WTC11 (cell line): ENCODE measurements at regions not wholly inside any gene's neighbourhood (a gene's known extent, or its start where the extent isn't known, plus 50 kb on each side); places are given as distances from the start of the nearest gene placed in this dataset.

ENCODE experiments used
- ATAC-seq: fragments of 200-7000 bp; cut with Tn5 transposase; 2 replicates; pipeline ENCODE4 v1.10.0; 2021; ENCODE audit warnings: mild to moderate bottlenecking, moderate library complexity
- CTCF ChIA-PET: fragments of 300-600 bp; sonication (Branson Sonifier 250); formaldehyde crosslinking; loops from one replicate; lab custom pipeline; 2021; ENCODE audit warnings: antibody characterized with exemption; lab: Charles Lee
- POLR2A ChIA-PET: fragments of 350-600 bp; sonication (Branson Sonifier 250); formaldehyde crosslinking; loops from one replicate; lab custom pipeline; 2021; ENCODE audit warnings: antibody characterized with exemption; lab: Charles Lee
- DNase-seq: peaks from one replicate; pipeline ENCODE4 v3.0.0; 2021; ENCODE audit warnings: low spot score
- H3K27ac Mint-ChIP-seq: 2 replicates; pipeline ENCODE4 v1.8.0; 2021; ENCODE audit warnings: mixed read lengths
- H3K27me3 Mint-ChIP-seq: 2 replicates; pipeline ENCODE4 v1.8.0; 2021; ENCODE audit warnings: low read depth, mild to moderate bottlenecking, moderate library complexity, mixed read lengths
- H3K36me3 Mint-ChIP-seq: 2 replicates; pipeline ENCODE4 v1.8.0; 2021; ENCODE audit warnings: mixed read lengths
- H3K4me1 Mint-ChIP-seq: 2 replicates; pipeline ENCODE4 v1.8.0; 2022; ENCODE audit warnings: mixed read lengths
- H3K4me3 Mint-ChIP-seq: 2 replicates; pipeline ENCODE4 v1.8.0; 2021; ENCODE audit warnings: mild to moderate bottlenecking, moderate library complexity, mixed read lengths
- H3K9me3 Mint-ChIP-seq: 2 replicates; pipeline ENCODE4 v1.8.0; 2021; ENCODE audit warnings: mixed read lengths
- ARID4B ChIP-seq: sonication (generic); formaldehyde crosslinking; IDR thresholded peaks from 2 replicates; pipeline ENCODE4 v1.8.0; 2023; ENCODE audit warnings: missing genetic modification reagents, mild to moderate bottlenecking, borderline replicate concordance
- CDX4 ChIP-seq: fragments of 250-450 bp; sonication (Bioruptor Pico); IDR thresholded peaks from 2 replicates; pipeline ENCODE4 v1.9.0; 2021; ENCODE audit warnings: moderate library complexity, mild to moderate bottlenecking, inconsistent platforms, borderline replicate concordance
- KAT7 ChIP-seq: sonication (generic); formaldehyde crosslinking; IDR thresholded peaks from 2 replicates; pipeline ENCODE4 v1.8.1; 2023; ENCODE audit warnings: missing genetic modification reagents, mild to moderate bottlenecking, borderline replicate concordance
- PRDM15 ChIP-seq: sonication (generic); formaldehyde crosslinking; IDR thresholded peaks from 2 replicates; pipeline ENCODE4 v1.8.0; 2022; ENCODE audit warnings: missing genetic modification reagents
- SOX15 ChIP-seq: fragments of 250-450 bp; sonication (Bioruptor Pico); IDR thresholded peaks from 2 replicates; pipeline ENCODE4 v1.9.0; 2021; ENCODE audit warnings: mild to moderate bottlenecking
- TCF7 ChIP-seq: sonication (generic); formaldehyde crosslinking; IDR thresholded peaks from 2 replicates; pipeline ENCODE4 v1.8.0; 2022; ENCODE audit warnings: mild to moderate bottlenecking, low read depth, missing genetic modification reagents, moderate library complexity
- USF2 ChIP-seq: sonication (generic); formaldehyde crosslinking; IDR thresholded peaks from 2 replicates; pipeline ENCODE4 v1.8.1; 2023; ENCODE audit warnings: mild to moderate bottlenecking, missing genetic modification reagents, moderate library complexity
- ZNF219 ChIP-seq: sonication (generic); formaldehyde crosslinking; IDR thresholded peaks from 2 replicates; pipeline ENCODE4 v1.8.0; 2023; ENCODE audit warnings: missing genetic modification reagents, mild to moderate bottlenecking, borderline replicate concordance
- ZNF232 ChIP-seq: sonication (generic); formaldehyde crosslinking; IDR thresholded peaks from 2 replicates; pipeline ENCODE4 v1.8.0; 2022; ENCODE audit warnings: mild to moderate bottlenecking, missing genetic modification reagents

- Mint-ChIP-seq H3K4me3 (no peak overlapping the region), H3K4me1 (no peaks in the 10 kb centered on the region), H3K36me3 (no peaks in the 10 kb centered on the region), H3K9me3 (peaks cover 8% of the 10 kb centered on the region; the same call in 1 of the 2 replicates), H3K27me3 (peaks cover 38% of the 10 kb centered on the region), H3K27ac (no peak overlapping the region)
- POLR2A ChIA-PET: no interaction called here
- DNase-seq (no peak), ATAC-seq (no peak)
- TF ChIP-seq PRDM15 (CRISPR knock-in tag) (no peak), CDX4 (no peak)
- CTCF ChIA-PET: no interaction called here
Observed at GRCh38 chr10:90975096-90975495, 54.2 kb upstream of the ANKRD1 start.

- CTCF ChIA-PET: no interaction called here
- Mint-ChIP-seq H3K4me1 (no peaks in the 10 kb centered on the region), H3K9me3 (peaks cover 8% of the 10 kb centered on the region; the same call in 1 of the 2 replicates), H3K27ac (no peak overlapping the region), H3K36me3 (no peaks in the 10 kb centered on the region), H3K4me3 (no peak overlapping the region), H3K27me3 (peaks cover 32% of the 10 kb centered on the region)
- POLR2A ChIA-PET: no interaction called here
- no peak for DNase-seq
- no peak for TF ChIP-seq USF2
- ATAC-seq: no peak
Observed at GRCh38 chr10:90977162-90977854, 56.4 kb upstream of the ANKRD1 start.

GRCh38 chr10:90977855-90978486 lies 57.1 kb upstream of the ANKRD1 start:
- ChIA-PET CTCF (no interaction called here), POLR2A (no interaction called here)
- DNase-seq (no peak), ATAC-seq (no peak)
- peaks cover 8% of the 10 kb centered on the region; the same call in 1 of the 2 replicates for H3K9me3 Mint-ChIP-seq
- H3K27me3 Mint-ChIP-seq: peaks cover 37% of the 10 kb centered on the region
- no peak overlapping the region for H3K27ac Mint-ChIP-seq
- H3K4me1 Mint-ChIP-seq: no peaks in the 10 kb centered on the region
- TF ChIP-seq ZNF219 (CRISPR knock-in tag): no peak
- no peak overlapping the region for H3K4me3 Mint-ChIP-seq
- no peaks in the 10 kb centered on the region for H3K36me3 Mint-ChIP-seq

GRCh38 chr10:90982406-90983008 lies 61.6 kb upstream of the ANKRD1 start:
- no peaks in the 10 kb centered on the region for H3K9me3 Mint-ChIP-seq
- peaks cover 19% of the 10 kb centered on the region for H3K27me3 Mint-ChIP-seq
- POLR2A ChIA-PET: no interaction called here
- no peak overlapping the region for H3K27ac Mint-ChIP-seq
- DNase-seq (no peak), ATAC-seq (no peak)
- no peaks in the 10 kb centered on the region for H3K4me1 Mint-ChIP-seq
- H3K36me3 Mint-ChIP-seq: no peaks in the 10 kb centered on the region
- CTCF ChIA-PET: interaction anchor here (0.7 kb wide), 1 partner anchor 71 kb away, joined by 4 read pairs; no protein-coding TSS in a partner anchor
- no peak overlapping the region for H3K4me3 Mint-ChIP-seq
- no peak for TF ChIP-seq ZNF219 (CRISPR knock-in tag)
- no peak for TF ChIP-seq CDX4
- TF ChIP-seq KAT7: no peak
- no peak for TF ChIP-seq SOX15 (CRISPR knock-in tag)
- no peak for TF ChIP-seq PRDM15 (CRISPR knock-in tag)
- no peak for TF ChIP-seq TCF7 (CRISPR knock-in tag)
- TF ChIP-seq ZNF232 (CRISPR knock-in tag): no peak
- no peak for TF ChIP-seq ARID4B (CRISPR knock-in tag)
